GM18873 (cell line): ENCODE measurements at regions not wholly inside any gene's neighbourhood (a gene's known extent, or its start where the extent isn't known, plus 50 kb on each side); places are given as distances from the start of the nearest gene placed in this dataset.
"Not testable (repeated sequence)": the region's sequence is repeated elsewhere in the genome, so short reads cannot be mapped to it uniquely, and the experiment has no call there.

ENCODE experiments used
- ATAC-seq: cut with Tn5 transposase; IDR thresholded peaks from one replicate; pipeline ENCODE4 v1.9.1; 2021; ENCODE audit warnings: mild to moderate bottlenecking, moderate library complexity, moderate number of reproducible peaks; ENCODE audit not compliant: unreplicated experiment, low FRiP score

GRCh38 chr3:59512066-59512465 is 462.2 kb upstream of the CFAP20DC start:
- no peak for ATAC-seq

- no peak for ATAC-seq
Observed at GRCh38 chr3:59510576-59510975, 460.8 kb upstream of the CFAP20DC start.

GRCh38 chr3:59508273-59508672 is 458.4 kb upstream of the CFAP20DC start:
- no peak for ATAC-seq

- no peak for ATAC-seq
Observed at GRCh38 chr3:59506191-59506590, 456.4 kb upstream of the CFAP20DC start.

- no peak for ATAC-seq
Observed at GRCh38 chr3:59503441-59503840, 453.6 kb upstream of the CFAP20DC start.

GRCh38 chr3:59502806-59503205 is 453.0 kb upstream of the CFAP20DC start:
- ATAC-seq = no peak

GRCh38 chr3:59499954-59500353 is 450.1 kb upstream of the CFAP20DC start:
- no peak for ATAC-seq

- no peak for ATAC-seq
Observed at GRCh38 chr3:59499000-59499399, 449.2 kb upstream of the CFAP20DC start.

- no peak for ATAC-seq
Observed at GRCh38 chr3:59496250-59496649, 446.4 kb upstream of the CFAP20DC start.

GRCh38 chr3:59494969-59495368 is 445.1 kb upstream of the CFAP20DC start:
- not testable (repeated sequence) for ATAC-seq

GRCh38 chr3:59486520-59486919 is 436.7 kb upstream of the CFAP20DC start:
- no peak for ATAC-seq

GRCh38 chr3:59483191-59483590 is 433.4 kb upstream of the CFAP20DC start:
- ATAC-seq = no peak

- no peak for ATAC-seq
Observed at GRCh38 chr3:59482684-59483083, 432.9 kb upstream of the CFAP20DC start.

- ATAC-seq = no peak
Observed at GRCh38 chr3:59481776-59482400, 432.1 kb upstream of the CFAP20DC start.

- no peak for ATAC-seq
Observed at GRCh38 chr3:59480486-59480995, 430.7 kb upstream of the CFAP20DC start.

GRCh38 chr3:59473636-59474035 is 423.8 kb upstream of the CFAP20DC start:
- ATAC-seq = no peak

- ATAC-seq = no peak
Observed at GRCh38 chr3:59472541-59472940, 422.7 kb upstream of the CFAP20DC start.

- no peak for ATAC-seq
Observed at GRCh38 chr3:59469948-59470723, 420.3 kb upstream of the CFAP20DC start.

- ATAC-seq = no peak
Observed at GRCh38 chr3:59467476-59467875, 417.7 kb upstream of the CFAP20DC start.

GRCh38 chr3:59464187-59464586 is 414.4 kb upstream of the CFAP20DC start:
- ATAC-seq = no peak

GRCh38 chr3:59463253-59463652 is 413.4 kb upstream of the CFAP20DC start:
- no peak for ATAC-seq

GRCh38 chr3:59460068-59460467 is 410.2 kb upstream of the CFAP20DC start:
- no peak for ATAC-seq
